GM18520 (cell line): ENCODE measurements at regions not wholly inside any gene's neighbourhood (a gene's known extent, or its start where the extent isn't known, plus 50 kb on each side); places are given as distances from the start of the nearest gene placed in this dataset.
"Not testable (repeated sequence)": the region's sequence is repeated elsewhere in the genome, so short reads cannot be mapped to it uniquely, and the experiment has no call there.

Source experiments
- ATAC-seq: cut with Tn5 transposase; IDR thresholded peaks from one replicate; pipeline ENCODE4 v1.9.1; 2021; ENCODE audit not compliant: unreplicated experiment

DNA sequence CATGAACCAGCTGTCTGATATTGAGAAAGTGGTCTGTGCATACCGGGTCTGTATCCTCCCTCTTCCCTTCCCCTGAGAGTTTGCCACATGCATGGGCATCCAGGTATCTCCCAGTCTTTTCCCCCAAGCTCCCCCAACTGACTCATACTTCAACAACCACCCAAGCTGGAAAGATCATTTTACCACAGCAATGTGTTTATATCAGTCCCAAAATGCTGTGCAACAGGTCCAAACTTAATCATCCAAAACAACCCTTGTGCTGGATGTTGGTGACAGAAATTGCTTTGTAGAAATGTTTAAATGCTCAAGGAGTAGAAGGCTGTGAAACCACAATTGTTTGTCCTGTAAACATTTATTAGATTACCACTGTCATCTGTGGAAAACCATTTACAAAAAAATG is 286.8 kb upstream of the KLF3 start:
- no peak for ATAC-seq

GRCh38 chr4:38378478-38378877 is 285.5 kb upstream of the KLF3 start:
- no peak for ATAC-seq

DNA sequence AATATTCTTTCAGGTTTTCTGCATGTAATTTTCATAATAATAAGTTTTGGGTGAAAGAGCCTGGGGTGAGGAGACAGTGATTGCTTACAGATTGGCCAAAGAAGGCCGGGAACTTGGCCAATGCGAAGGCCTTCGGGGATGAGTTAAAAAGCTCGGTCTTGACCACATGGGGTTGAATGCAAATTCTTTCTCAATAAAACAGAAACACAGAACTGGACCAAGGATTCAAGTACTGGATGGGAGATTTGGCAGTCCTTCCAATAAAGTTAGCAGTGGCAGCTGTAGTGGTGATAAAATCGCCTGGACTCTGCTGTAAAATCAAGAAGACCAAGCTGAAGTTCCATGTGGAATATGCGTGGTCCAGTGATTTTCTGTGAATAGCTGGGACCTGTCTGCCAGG is 282.2 kb upstream of the KLF3 start:
- ATAC-seq, result no peak

DNA sequence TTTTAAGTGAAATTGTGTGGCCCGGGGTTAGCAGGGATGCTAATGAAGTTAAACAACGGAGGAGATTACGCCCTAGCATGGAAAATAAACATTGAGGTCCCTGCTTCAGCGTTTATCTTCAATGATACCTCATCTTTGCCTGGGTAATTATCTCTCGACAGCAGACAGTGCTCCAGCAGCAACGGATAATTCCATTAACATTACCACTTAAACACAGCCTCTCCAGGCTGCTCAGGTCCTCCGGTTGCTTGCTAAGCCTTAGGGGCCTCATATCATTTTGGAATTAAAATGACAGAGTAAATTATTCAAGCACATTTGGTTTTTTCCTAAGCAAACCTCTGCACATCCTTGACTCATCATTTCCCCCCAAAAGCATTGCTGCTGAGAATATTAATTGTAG is 281.5 kb upstream of the KLF3 start:
- no peak for ATAC-seq

DNA sequence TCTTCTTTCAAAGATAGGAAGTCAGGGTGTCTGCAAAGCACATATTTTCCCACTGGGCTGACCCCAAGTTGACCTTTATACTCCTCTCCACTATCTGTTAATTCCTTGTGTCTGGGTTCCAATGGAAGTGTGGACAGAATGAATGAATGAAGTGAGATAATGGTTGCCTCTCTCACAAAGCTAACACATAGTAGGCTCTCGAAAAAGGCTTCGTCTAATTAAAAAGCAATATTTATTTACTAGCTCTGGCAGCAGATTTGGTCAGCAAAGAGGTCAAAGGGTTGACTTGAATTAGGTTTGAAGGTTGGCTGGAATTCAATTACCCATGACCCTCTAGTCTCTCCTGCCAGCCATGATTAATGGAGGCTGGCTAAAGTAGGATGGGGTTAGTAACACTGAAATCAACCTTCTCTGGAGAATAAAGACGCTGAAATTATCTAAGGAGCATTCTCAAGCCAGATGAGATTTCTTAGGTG is 280.3 kb upstream of the KLF3 start:
- ATAC-seq, result no peak

DNA sequence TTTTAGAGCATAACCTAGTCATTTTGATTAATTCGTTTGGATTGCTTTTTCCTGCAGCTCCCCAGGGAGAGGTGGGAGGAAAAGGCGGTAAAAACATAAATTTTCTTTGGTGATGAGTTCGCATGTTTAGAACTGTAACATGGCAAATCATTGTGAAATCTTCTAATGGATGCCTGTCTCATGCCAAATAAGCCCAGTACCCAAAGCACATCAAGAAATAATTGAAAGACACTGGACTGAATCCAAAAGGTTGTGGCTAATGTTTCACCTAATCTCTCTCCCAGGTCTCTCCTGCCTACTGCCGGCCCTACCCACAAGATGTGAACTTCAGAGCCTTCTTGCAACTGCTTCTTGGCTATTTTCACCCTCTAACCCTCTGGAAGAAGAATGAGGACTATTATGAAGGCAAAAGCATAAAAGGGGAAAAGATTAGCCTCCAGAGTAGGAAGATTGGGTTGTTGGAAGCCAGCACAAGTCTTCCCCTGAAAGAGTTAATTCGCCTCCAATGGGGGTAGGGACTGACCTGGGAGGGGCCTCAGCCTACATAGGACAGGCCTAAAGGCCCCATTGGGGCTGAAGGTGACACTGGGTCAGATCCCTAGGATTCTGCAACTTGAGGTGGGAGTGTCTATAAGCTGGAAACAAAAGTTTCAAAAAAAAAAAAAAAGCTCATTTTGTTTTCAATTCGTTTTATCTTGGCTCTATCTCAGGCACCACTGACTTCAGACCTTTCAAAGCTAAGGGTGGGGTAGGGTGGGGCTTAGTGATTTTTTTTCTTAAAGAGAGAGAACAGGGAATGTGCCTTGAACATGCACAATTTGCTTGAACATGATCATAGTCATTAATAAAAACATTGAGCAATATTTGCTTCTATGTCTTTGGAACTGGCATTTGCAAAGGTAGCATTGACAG is 278.6 kb upstream of the KLF3 start:
- ATAC-seq, result no peak

GRCh38 chr4:38386005-38386551 is 277.9 kb upstream of the KLF3 start:
- ATAC-seq, result no peak

DNA sequence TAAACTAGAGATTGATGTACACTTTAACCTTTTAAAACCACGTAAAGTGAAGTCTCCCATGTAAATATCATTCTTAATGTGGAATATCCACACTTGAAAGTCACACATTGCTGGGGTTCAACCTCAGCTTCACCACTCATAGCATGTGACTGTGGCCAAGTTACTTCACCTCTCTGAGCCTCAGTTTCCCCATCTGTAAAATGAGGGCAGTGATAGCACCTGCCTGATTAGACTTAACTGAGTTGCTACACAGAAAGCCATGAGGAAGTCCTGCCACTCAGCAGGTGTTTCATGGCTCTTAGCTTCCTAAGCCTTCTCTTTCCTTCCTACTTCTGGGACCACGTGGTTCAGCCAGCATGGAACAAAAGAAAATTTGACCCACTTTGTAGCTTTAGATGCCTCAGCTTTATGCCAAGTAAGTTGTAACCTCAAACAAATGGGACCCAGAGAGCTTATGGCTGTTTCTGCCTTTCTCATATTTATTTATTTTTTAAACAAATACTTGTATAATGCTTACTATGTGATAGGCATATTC is 277.3 kb upstream of the KLF3 start:
- no peak for ATAC-seq

DNA sequence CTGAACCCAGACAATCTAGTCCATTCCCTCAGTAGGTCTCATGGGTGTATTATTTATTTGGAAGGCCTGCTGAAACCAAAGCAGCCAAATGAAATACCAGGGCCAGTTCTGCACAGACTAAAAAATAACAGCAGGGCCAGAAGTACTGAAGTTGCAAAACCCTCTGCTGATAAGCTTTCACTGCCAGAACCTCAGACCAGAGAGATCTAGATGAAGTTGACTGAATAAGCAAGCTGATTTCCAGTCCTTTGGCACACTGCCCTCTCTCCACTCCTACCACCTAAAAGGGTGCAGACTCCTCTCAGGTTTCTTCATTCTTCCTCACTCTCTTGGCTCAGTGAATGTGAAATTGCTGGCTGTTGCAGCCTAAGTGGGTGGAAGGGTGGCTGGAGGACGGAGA is 276.7 kb upstream of the KLF3 start:
- ATAC-seq, result no peak

DNA sequence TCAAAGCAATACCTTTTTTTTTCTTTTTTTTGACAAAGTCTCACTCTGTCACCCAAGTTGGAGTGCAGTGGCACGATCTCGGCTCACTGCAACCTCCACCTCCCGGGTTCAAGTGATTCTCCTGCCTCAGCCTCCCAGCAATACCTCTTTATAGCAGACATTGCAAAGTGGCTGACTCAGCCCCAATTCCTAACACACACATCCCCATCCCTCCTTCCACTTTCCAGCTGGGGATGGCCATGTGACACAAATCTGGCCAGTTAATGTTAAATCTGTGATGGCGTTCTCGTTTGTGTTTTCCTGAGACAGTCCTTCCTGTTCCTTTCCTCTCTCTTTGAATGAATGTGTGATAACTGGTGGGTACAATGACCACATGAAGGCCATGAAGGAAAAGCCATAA is 276.2 kb upstream of the KLF3 start:
- ATAC-seq, result no peak

- ATAC-seq, result not testable (repeated sequence)
These were observed 275.1 kb upstream of the KLF3 start for GRCh38 chr4:38388907-38389306.

DNA sequence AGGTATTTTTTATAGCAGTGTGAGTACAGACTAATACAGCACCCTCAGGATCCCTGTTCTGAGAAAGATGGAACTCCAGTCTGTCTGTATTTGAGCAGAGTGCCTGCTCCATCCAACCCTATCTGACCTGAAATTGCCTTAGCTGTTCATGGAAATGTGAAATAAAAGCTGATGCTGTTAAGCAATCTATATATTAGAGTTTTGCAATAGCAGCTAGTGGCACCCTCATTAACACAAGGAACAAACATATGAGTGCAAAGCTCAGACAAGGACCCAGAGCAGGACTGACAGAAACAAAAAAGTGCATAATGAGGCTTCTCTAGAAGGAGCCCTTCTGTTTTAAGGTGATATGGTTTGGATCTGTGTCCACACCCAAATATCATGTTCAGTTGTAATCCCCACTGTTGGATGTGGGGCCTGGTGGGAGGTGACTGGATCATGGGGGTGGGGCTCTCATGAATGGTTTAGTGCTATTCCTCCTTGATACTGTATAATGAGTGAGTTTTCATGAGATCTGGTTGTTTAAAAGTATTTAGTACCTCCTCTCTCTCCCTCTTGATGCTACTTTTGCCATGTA is 272.9 kb upstream of the KLF3 start:
- ATAC-seq, result no peak

DNA sequence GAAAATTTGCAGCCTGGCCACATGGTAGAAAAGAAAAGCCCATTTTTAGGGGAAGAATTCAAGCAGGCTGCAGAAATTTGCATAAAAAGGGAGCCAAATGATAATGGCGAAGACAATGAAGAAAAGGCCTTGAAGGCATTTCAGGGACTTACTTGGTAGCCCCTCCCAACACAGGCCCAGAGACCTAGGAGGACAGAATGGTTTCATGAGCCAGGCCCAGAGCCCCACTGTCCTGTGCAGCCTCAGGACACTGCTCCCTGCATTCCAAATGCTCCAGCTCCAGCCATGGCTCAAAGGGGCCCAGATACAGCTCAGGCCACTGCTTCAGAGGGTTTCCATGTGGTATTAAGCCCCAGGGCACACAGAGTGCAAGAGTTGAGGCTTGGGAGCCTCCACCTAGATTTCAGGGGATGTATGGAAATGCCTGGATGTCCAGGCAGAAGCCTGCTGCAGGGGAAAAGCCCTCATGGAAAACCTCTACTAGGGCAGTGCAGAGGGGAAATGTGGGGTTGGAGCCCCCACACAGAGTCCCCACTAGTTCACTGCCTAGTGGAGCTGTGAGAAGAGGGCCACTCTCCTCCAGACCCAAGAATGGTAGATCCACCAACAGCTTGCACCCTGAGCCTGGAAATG is 271.7 kb upstream of the KLF3 start:
- ATAC-seq, result no peak

DNA sequence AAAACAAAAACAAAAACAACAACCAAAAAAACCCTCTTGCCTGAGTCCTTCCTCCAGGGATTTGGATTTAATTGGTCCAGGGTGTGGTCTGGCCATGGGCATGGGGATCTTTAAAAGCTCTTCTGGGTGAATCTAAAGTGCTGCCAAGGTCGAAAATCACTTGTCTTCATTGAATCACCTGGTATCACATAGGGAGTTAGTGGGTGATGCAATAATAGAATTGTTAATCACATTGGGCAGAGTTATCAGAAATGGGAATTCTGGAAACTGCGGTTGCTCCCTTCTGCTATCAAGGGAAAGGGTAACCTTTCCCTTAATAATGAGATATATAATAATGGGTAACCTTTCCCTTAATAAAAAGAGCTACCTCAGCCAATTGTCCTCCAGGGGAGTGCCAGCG is 267.9 kb upstream of the KLF3 start:
- ATAC-seq, result no peak

DNA sequence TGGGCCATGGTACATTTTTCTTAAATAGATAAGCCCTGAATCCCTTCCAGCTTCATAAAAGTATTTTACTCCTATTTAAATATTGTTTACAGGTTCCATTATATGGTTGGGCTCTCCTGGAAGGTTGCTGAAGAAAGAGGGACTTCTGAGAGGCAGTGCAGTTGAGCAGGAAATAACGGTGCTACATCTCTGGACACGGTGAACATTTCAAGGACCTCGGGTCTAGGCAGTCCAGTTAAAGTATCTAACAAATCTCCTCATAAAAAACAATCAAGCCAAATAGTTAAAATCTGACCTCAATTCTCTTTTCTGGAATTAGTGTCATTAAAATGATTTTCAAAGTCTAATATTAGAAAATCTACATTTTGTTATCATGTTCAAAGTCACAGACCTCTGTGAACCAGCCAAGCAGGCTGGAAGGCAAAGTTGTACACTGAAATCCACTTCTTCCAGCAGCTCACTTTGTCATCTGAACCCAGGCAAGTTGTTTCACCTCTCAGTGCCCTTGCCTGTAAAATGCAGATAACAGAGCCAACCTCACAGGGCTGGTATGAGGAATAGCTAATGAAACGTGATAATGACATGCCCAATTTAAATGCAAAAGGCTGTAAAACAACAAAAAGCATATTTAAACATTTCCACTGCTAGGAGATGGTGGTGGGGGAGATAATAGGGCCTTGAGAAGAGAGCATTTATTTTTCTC is 267.0 kb upstream of the KLF3 start:
- ATAC-seq, result no peak

- no peak for ATAC-seq
These were observed 263.1 kb upstream of the KLF3 start for GRCh38 chr4:38400946-38401345.

DNA sequence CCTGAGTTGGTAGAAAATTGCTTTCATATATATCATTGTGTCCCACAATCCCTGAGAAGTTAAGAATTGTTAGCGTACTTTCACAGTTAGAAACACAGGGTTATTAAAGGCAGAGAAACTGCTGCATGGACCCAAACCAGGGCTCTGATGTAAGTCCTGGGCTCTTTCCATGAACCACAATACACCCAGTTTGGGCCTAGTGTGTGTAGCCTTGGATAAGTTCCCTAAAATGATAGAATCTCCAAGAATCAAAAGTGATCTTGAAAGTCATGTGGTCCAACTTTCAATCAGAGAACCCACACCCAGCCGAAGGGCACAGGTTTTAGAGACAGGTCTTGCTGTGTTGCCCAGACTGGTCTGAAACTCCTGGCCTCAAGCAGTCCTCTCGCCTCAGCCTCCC is 257.8 kb upstream of the KLF3 start:
- ATAC-seq, result no peak

- no peak for ATAC-seq
These were observed 254.1 kb upstream of the KLF3 start for GRCh38 chr4:38409852-38410251.

- ATAC-seq, result peak; percentile 67
These were observed 252.9 kb upstream of the KLF3 start for GRCh38 chr4:38411092-38411491.

- ATAC-seq, result no peak
These were observed 251.9 kb upstream of the KLF3 start for GRCh38 chr4:38411981-38412536.
